ENCODE measurements at regions not wholly inside any gene's neighbourhood (a gene's known extent, or its start where the extent isn't known, plus 50 kb on each side); places are given as distances from the start of the nearest gene placed in this dataset.
"Not testable (repeated sequence)": the region's sequence is repeated elsewhere in the genome, so short reads cannot be mapped to it uniquely, and the experiment has no call there.

DNA sequence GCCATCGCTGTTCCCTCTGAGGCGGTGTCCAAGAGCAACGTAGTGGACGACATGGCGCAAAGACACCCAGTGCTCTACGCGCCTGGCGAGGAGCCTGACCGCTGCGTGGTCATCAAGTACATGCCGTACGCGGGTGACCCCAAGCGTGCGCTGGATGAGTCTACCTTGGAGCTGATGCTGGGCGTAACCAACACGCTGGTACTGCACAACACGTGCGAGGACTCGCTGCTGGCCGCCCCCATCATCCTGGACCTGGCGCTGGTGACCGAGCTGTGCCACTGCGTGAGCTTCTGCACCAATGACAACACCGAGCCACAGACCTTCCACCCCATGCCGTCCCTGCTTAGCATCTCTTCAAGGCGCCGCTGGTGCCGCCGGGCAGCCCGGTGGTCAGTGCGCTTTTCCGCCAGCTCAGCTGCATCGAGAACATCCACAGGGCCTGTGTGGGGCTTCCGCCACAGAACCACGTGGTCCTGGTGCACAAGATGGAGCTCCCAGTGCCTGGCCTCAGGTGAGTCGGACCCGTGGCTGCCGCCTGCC is 129.0 kb downstream of the ANAPC4 start:
- H3K36me3 ChIP-seq (replicated peaks; ENCODE audit: control insufficient read depth, insufficient read depth, low read length): no peaks in the 10 kb centered on the region
- H3K4me3 ChIP-seq (ENCODE audit: insufficient read depth, low read depth, low read length): no peak overlapping the region
- no peaks in the 10 kb centered on the region for H3K27me3 ChIP-seq (ENCODE audit: control insufficient read depth, insufficient read depth, low read length)
- peak; percentile 22 for DNase-seq

DNA sequence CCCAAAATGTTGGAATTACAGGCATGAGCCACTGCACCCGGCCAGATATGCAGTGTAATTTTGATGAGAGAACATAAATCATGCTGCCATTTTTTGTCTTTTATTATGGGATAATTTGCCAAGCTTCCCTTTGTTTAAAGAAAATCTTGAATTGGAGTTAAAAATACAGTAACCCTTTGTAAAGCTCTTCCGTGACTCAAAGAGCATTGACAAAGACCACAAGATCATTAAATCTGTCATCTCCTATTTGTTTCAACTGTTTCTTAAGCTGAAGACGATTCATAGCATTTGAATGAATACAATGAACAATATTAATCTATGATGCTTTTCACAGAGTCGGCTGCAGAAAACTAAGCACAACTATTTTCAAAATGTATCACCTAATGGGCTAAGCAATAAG is 132.6 kb downstream of the ANAPC4 start:
- Histone ChIP-seq H3K27me3 (ENCODE audit: control insufficient read depth, insufficient read depth, low read length) (no peaks in the 10 kb centered on the region), H3K36me3 (replicated peaks; ENCODE audit: control insufficient read depth, insufficient read depth, low read length) (no peaks in the 10 kb centered on the region), H3K4me3 (ENCODE audit: insufficient read depth, low read depth, low read length) (no peak overlapping the region)
- no peak for DNase-seq

DNA sequence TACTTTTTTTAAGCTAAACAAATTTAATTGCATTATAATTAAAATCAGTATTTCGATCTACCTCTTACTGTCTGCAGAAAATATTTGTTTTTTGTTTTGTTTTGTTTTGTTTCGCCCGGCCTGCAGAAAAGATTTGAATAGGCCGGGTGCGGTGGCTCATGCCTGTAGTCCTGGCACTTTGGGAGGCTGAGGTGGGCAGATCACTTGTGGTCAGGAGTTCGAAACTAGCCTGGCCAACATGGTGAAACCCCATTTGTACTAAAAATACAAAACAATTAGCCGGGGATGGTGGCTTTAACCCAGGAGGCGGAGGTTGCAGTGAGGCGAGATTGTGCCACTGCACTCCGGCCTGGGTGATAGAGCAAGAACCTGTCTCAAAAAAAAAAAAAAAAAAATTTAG is 134.8 kb downstream of the ANAPC4 start:
- not testable (repeated sequence) for H3K36me3 ChIP-seq (replicated peaks; ENCODE audit: control insufficient read depth, insufficient read depth, low read length); H3K4me3 ChIP-seq (ENCODE audit: insufficient read depth, low read depth, low read length); DNase-seq; H3K27me3 ChIP-seq (ENCODE audit: control insufficient read depth, insufficient read depth, low read length)

DNA sequence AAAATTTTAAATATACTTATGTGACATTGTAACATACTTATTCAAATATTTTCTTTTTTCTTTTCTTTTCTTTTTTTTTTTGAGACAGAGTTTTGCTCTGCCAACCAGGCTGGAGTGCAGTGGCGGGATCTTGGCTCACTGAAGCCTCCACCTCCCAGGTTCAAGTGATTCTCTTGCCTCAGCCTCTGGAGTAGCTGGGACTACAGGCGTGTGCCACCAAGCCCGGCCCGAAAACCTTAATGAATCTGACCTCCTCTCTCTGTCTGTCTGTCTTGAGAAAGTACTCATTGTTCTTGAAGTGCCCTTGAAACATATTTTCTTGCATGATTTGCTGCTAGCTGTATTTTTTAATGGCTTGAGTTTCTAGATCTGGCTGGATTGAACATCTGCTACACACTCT is 136.8 kb downstream of the ANAPC4 start:
- no peaks in the 10 kb centered on the region for H3K36me3 ChIP-seq (replicated peaks; ENCODE audit: control insufficient read depth, insufficient read depth, low read length)
- no peak for DNase-seq
- H3K4me3 ChIP-seq (ENCODE audit: insufficient read depth, low read depth, low read length): no peak overlapping the region
- no peaks in the 10 kb centered on the region for H3K27me3 ChIP-seq (ENCODE audit: control insufficient read depth, insufficient read depth, low read length)

DNA sequence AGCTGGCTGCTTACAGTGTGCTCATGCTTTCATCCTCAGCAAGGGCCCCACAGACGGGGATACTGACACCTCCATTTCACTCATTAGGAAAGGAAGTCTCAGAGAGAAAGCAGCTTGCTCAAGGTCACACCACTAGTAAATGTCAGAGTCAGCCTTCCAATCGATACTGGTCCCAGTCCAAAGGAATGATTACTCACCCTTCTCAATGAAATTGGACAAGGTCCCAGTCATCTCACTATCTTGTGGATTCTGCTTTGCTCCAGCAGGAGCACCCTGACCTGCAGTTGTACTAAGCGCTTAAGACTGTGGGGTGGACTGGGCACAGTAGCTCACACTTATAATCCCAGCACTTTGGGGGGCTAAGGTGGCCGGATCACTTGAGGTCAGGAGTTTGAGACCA is 132.2 kb upstream of the SLC34A2 start:
- Histone ChIP-seq H3K27me3 (ENCODE audit: control insufficient read depth, insufficient read depth, low read length) (no peaks in the 10 kb centered on the region; the same call in 1 of the 2 replicates), H3K4me3 (ENCODE audit: insufficient read depth, low read depth, low read length) (no peak overlapping the region), H3K36me3 (replicated peaks; ENCODE audit: control insufficient read depth, insufficient read depth, low read length) (no peaks in the 10 kb centered on the region)
- no peak for DNase-seq

DNA sequence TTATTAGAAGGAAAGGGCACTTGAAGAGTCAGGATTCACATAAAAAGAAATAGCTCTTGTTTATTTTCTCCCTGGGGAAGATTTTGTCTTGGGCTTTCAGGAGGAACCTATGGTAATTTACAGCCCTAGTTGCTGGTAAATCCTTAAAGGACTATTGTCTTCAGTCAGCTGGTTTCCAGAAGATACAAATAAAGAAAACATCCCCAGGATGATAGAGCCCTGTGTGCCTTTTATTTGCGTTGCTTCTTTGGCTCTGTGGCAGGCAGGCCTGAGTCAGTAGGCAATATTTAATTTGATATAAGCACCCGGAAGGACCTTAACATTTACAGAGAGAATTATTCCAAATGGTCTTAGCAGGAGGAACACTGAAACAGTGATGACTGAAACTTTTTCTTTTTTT is 131.0 kb upstream of the SLC34A2 start:
- Histone ChIP-seq H3K4me3 (ENCODE audit: insufficient read depth, low read depth, low read length) (no peak overlapping the region), H3K27me3 (ENCODE audit: control insufficient read depth, insufficient read depth, low read length) (no peaks in the 10 kb centered on the region; the same call in 1 of the 2 replicates), H3K36me3 (replicated peaks; ENCODE audit: control insufficient read depth, insufficient read depth, low read length) (no peaks in the 10 kb centered on the region)
- peak; percentile 33 for DNase-seq

DNA sequence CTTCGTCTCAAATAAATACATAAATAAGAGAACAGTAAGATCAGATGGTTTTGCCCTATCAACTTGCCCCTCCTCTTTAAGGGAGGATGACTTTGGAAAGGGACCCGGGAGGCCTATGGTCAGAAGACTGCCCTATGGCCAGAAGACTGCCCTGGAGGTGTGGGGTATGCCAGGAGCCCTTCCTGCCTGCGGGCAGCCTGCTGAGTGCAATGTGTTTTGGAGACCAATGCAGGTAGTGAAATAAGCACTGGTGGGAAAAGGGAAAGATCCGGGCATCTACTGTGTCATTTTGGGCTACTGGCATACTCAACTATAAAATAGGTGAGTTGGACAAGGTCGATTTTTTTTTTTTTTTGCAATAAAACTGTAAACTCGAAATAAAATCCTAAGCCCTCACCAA is 129.8 kb upstream of the SLC34A2 start:
- no peaks in the 10 kb centered on the region for H3K36me3 ChIP-seq (replicated peaks; ENCODE audit: control insufficient read depth, insufficient read depth, low read length)
- no peaks in the 10 kb centered on the region; the same call in 1 of the 2 replicates for H3K27me3 ChIP-seq (ENCODE audit: control insufficient read depth, insufficient read depth, low read length)
- DNase-seq: no peak
- H3K4me3 ChIP-seq (ENCODE audit: insufficient read depth, low read depth, low read length): no peak overlapping the region

DNA sequence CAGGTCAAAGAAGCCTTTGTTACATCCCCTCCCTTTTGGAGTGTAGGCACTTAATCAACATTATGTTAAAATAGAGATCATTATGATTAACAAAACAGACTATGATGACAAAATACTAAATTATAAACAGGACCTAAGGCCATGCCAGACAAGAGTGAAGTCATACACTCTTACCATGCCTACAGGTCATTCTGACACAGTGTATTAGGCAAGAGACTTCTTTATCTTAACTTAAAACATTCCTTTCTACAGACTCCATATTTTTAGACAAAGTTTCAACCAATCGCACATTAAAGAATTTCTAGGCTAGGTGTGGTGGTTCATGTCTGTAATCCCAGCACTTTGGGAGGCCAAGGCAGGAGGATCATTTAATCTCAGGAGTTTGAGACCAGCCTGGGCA is 128.6 kb upstream of the SLC34A2 start:
- no peak for DNase-seq
- no peaks in the 10 kb centered on the region for H3K36me3 ChIP-seq (replicated peaks; ENCODE audit: control insufficient read depth, insufficient read depth, low read length)

DNA sequence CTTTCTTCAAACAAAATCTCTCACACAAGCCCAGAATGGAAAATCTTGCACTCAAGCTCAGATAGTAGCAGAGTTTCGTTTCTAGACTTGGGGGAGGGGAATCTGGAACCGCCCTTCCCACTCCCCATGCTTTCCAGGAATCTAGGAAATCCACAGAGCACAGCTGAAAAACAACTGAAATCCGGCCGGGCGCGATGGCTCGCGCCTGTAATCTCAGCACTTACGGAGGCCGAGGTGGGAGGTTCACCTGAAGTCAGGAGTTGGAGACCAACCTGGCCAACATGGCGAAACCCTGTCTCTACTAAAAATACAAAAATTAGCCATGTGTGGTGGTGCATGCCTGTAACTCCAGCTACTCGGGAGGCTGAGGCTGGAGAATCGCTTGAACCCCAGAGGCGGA is 127.3 kb upstream of the SLC34A2 start:
- H3K4me3 ChIP-seq (ENCODE audit: insufficient read depth, low read depth, low read length): no peak overlapping the region
- H3K27me3 ChIP-seq (ENCODE audit: control insufficient read depth, insufficient read depth, low read length): no peaks in the 10 kb centered on the region; the same call in 1 of the 2 replicates
- no peaks in the 10 kb centered on the region for H3K36me3 ChIP-seq (replicated peaks; ENCODE audit: control insufficient read depth, insufficient read depth, low read length)
- no peak for DNase-seq

More for the DNA sequence above, 128.6 kb upstream of the SLC34A2 start:
- no peaks in the 10 kb centered on the region; the same call in 1 of the 2 replicates for H3K27me3 ChIP-seq (ENCODE audit: control insufficient read depth, insufficient read depth, low read length)
- H3K4me3 ChIP-seq (ENCODE audit: insufficient read depth, low read depth, low read length): no peak overlapping the region

DNA sequence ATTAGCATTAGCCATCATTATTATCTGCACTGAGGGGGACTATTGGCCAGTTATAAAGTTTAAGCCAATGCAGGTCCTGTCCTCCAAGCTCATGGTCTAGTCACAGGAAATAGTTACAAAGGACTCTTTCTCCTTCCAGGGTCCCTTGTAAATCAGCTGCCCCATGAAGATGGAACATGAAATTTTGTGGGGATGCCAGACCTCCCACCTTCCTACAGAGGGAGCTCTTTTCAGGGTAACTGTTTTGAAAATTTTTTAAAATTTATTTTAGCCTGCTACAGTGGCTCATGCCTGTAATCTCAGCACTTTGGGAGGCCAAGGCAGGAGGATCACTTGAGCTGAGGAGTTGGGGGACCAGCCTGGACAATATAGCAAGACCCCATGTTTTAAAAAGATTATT is 124.4 kb upstream of the SLC34A2 start:
- peak; percentile 58 for DNase-seq
- no peaks in the 10 kb centered on the region; the same call in 1 of the 2 replicates for H3K27me3 ChIP-seq (ENCODE audit: control insufficient read depth, insufficient read depth, low read length)

DNA sequence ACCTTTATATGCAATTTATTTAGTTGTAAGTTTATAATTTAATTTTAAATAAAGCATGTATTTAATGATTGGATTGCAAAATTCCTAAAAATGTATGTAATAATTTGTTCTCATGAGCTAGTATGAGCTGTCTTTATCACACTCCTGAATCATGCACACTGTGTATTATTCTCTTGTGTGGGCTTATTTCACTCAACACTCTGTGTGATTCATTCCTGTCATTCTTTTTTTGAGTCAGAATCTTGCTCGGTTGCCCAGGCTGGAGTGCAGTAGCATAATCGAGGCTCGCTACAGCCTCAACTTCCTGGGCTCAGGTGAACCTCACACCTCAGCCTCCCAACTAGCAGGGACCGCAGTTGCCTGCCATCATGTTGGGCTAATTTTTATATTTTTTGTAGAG is 123.1 kb upstream of the SLC34A2 start:
- no peak for DNase-seq
- Histone ChIP-seq H3K27me3 (ENCODE audit: control insufficient read depth, insufficient read depth, low read length) (no peaks in the 10 kb centered on the region; the same call in 1 of the 2 replicates), H3K36me3 (replicated peaks; ENCODE audit: control insufficient read depth, insufficient read depth, low read length) (no peaks in the 10 kb centered on the region), H3K4me3 (ENCODE audit: insufficient read depth, low read depth, low read length) (no peak overlapping the region)

More for the DNA sequence above, 124.4 kb upstream of the SLC34A2 start:
- H3K36me3 ChIP-seq (replicated peaks; ENCODE audit: control insufficient read depth, insufficient read depth, low read length): no peaks in the 10 kb centered on the region
- no peak overlapping the region for H3K4me3 ChIP-seq (ENCODE audit: insufficient read depth, low read depth, low read length)

DNA sequence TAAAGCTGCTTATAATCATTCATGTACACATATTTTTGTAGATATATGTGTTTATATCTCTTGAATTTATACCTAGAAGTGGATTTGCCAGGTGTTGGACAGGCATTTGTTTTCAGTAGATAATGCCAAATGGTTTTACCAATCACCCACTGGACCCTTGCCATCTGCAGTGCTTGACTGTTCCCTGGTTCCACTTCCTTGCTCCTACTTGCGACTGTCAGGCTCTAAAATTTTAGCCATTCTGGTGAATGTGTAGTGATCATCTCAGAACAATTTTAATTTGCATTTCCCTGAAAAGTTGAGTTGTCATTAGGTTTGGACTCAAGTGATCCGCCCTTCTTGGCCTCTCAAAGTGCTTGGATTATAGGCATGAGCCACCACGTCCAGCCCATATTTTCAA is 122.4 kb upstream of the SLC34A2 start:
- no peaks in the 10 kb centered on the region for H3K36me3 ChIP-seq (replicated peaks; ENCODE audit: control insufficient read depth, insufficient read depth, low read length)
- DNase-seq: no peak
- no peak overlapping the region for H3K4me3 ChIP-seq (ENCODE audit: insufficient read depth, low read depth, low read length)
- no peaks in the 10 kb centered on the region; the same call in 1 of the 2 replicates for H3K27me3 ChIP-seq (ENCODE audit: control insufficient read depth, insufficient read depth, low read length)

DNA sequence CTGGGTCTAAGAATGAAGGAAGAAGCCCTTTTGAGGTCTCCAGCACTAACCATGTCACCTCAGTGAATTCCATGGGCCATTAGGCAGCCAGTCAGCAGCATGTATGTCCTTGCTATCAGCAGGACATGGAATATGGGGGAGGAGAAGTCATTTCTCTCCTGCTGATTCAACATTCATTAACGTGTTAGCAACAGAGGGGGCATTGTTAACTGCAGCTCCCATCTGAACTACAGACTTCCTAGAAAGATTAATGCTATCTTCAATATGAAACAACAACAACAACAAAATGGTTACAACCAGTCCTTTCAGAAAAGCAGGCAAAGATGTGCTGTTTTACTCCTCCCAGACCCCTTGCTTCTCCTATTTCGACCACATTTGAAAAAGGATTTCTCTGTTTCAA is 120.4 kb upstream of the SLC34A2 start:
- Histone ChIP-seq H3K27me3 (ENCODE audit: control insufficient read depth, insufficient read depth, low read length) (no peaks in the 10 kb centered on the region), H3K4me3 (ENCODE audit: insufficient read depth, low read depth, low read length) (no peak overlapping the region), H3K36me3 (replicated peaks; ENCODE audit: control insufficient read depth, insufficient read depth, low read length) (no peaks in the 10 kb centered on the region)
- DNase-seq: no peak

DNA sequence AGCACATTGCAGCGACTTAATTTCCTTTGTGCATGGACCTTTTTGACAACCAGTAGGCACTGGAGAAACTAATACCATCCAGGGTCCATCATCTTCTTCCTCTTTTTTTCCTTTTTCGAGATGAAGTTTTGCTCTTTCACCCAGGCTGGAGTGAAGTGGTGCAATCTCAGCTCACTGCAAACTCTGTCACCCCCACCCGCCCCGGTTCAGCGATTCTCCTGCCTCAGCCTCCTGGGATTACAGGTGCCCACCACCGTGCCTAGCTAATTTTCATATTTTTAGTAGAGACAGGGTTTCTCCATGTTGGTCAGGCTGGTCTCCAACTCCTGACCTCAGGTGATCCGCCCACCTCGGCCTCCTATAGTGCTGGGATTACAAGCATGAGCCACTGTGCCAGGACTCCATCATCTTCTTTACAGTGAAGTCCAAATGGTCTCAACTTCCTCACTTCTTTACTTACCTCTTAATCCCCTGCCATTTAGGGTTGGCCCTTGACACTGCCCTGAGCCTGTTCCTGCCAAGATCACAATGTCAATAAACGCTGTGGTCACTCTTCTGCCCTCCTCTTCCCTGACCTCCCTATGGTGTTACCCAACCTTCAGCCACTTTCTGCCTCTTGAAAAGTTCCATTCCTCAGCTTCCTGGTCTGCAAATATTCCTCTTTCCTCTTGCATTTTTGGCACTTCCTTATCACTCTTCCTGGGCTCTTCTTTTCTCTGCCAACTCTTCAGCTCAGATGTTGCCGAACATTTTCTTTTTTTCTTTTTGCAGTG is 119.8 kb upstream of the SLC34A2 start:
- no peak for DNase-seq

DNA sequence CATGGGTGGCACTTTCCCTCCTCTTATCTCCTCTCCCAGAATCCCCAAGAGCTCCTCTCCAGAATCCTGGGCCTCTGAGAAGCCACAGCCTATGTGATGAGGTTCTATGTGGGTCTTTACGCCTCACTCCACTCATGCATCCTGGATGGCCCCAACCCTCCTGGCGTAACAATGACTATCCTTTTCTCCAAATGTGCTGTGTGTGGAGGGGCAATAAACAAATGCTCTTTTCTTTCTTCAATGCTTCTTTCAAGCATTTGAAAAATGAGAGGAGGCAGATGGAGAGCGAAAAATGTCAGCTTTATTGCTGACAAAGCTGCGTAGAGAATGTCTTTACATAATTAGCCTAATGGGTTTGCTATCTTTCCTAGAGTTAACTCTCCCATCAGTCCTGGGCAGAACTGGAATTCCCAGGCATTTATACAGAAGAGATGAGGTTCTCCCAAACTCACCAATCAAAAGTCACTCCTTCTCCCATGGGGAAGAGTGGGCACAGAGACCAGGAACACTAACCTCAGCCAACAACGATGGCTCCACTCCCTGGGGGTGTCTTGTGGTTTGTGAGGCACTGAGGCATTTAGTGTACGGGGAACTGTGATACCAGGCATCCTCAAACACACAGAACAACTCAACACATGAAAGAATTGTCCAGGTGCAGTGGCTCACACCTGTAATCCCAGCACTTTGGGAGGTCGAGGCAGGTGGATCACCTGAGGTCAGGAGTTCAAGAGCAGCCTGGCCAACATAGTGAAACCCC is 118.9 kb upstream of the SLC34A2 start:
- Histone ChIP-seq H3K27me3 (ENCODE audit: control insufficient read depth, insufficient read depth, low read length) (no peaks in the 10 kb centered on the region), H3K4me3 (ENCODE audit: insufficient read depth, low read depth, low read length) (no peak overlapping the region), H3K36me3 (replicated peaks; ENCODE audit: control insufficient read depth, insufficient read depth, low read length) (no peaks in the 10 kb centered on the region)
- no peak for DNase-seq

More for the DNA sequence above, 119.8 kb upstream of the SLC34A2 start:
- no peak overlapping the region for H3K4me3 ChIP-seq (ENCODE audit: insufficient read depth, low read depth, low read length)
- no peaks in the 10 kb centered on the region for H3K27me3 ChIP-seq (ENCODE audit: control insufficient read depth, insufficient read depth, low read length)
- H3K36me3 ChIP-seq (replicated peaks; ENCODE audit: control insufficient read depth, insufficient read depth, low read length): no peaks in the 10 kb centered on the region

All from H7 (cell line).